K562 (cell line): ENCODE measurements at regions not wholly inside any gene's neighbourhood (a gene's known extent, or its start where the extent isn't known, plus 50 kb on each side); places are given as distances from the start of the nearest gene placed in this dataset.
"Not testable (repeated sequence)": the region's sequence is repeated elsewhere in the genome, so short reads cannot be mapped to it uniquely, and the experiment has no call there.

Experiments
- ATAC-seq: fragments of 200-7000 bp; cut with Tn5 transposase; 3 replicates; pipeline ENCODE4 v1.9.1; 2020; ENCODE audit warnings: moderate library complexity
- BruUV-seq: library from RNA; stranded (reverse); fragments of 400-500 nt; replicated peaks from 2 replicates; lab custom pipeline; 2021; lab: Mats Ljungman, UMichigan
- CTCF ChIA-PET: fragments of 300-600 bp; formaldehyde crosslinking; extraction: SDS; loops from one replicate; lab custom pipeline; 2021; ENCODE audit warnings: low intra/inter-chr PET ratio; lab: Yijun Ruan, JAX
- POLR2A ChIA-PET: fragments of 300-600, 350-650 bp; sonication (Branson Sonifier 250); formaldehyde crosslinking; extraction: SDS; loops from one replicate; lab custom pipeline; 2021; ENCODE audit warnings: antibody characterized with exemption, inconsistent platforms; lab: Yijun Ruan, JAX
- DNase-seq, 4 experiments: peaks; one replicate each; pipeline versions ENCODE4 v3.0.0 to v3.0.0-alpha.2; 2011 to 2018; ENCODE audit warnings: low spot score in 3 of 4, mixed read lengths in 3 of 4; ENCODE audit errors: extremely low read depth in 1 of 4
- FAIRE-seq: peaks from 2 replicates; lab custom pipeline; 2011; peaks lifted over from hg19 to GRCh38; lab: Jason Lieb, UNC
- H2AFZ ChIP-seq: 2 replicates; pipeline ENCODE4 v1.6.0; 2011; ENCODE audit warnings: low read depth, low read length, control low read depth, inconsistent platforms
- H3K27ac ChIP-seq: fragments of 200-600 bp; 3 replicates; pipeline ENCODE4 v1.8.0; 2011; ENCODE audit warnings: low read depth, mild to moderate bottlenecking, control low read depth, inconsistent platforms, low read length, moderate library complexity, mixed read lengths; ENCODE audit errors: extremely low read depth
- H3K27me3 ChIP-seq, 2 experiments: fragments of 300-600 bp in 1 of 2; 2 replicates in 1 of 2; 3 replicates in 1 of 2; pipeline versions ENCODE4 v1.6.0 to v1.8.0; 2011; ENCODE audit warnings: inconsistent platforms in 2 of 2, low read length in 2 of 2, mild to moderate bottlenecking in 1 of 2, mixed read lengths in 1 of 2, moderate library complexity in 1 of 2; ENCODE audit not compliant: control insufficient read depth in 2 of 2, insufficient read depth in 2 of 2
- H3K36me3 ChIP-seq: fragments of 300-600 bp; 3 replicates; pipeline ENCODE4 v1.8.0; 2011; ENCODE audit warnings: mild to moderate bottlenecking, low read length, inconsistent platforms; ENCODE audit not compliant: control insufficient read depth, insufficient read depth
- H3K4me1 ChIP-seq, 2 experiments: fragments of 200-600 bp in 1 of 2; replicated peaks in 1 of 2; 2 replicates in 1 of 2; 3 replicates in 1 of 2; pipeline versions ENCODE4 v1.5.1 to v1.8.0; 2011; ENCODE audit warnings: inconsistent platforms in 2 of 2, low read length in 2 of 2, mild to moderate bottlenecking in 1 of 2, mixed read lengths in 1 of 2, moderate library complexity in 1 of 2; ENCODE audit not compliant: control insufficient read depth in 2 of 2, insufficient read depth in 2 of 2
- H3K4me2 ChIP-seq: 2 replicates; pipeline ENCODE4 v1.6.1; 2011; ENCODE audit warnings: low read length, control low read depth, inconsistent platforms, mixed read lengths; ENCODE audit not compliant: insufficient read depth
- H3K4me3 ChIP-seq: fragments of 200-600 bp; sonication (generic), shearing (Covaris generic); 2 replicates; pipeline ENCODE4 v1.5.1; 2016; ENCODE audit warnings: control low read depth, inconsistent platforms
- H3K79me2 ChIP-seq: fragments of 200-600 bp; 3 replicates; pipeline ENCODE4 v1.8.0; 2011; ENCODE audit warnings: low read length, inconsistent platforms; ENCODE audit not compliant: control insufficient read depth, insufficient read depth
- H3K9ac ChIP-seq, 2 experiments: 2 replicates each; pipeline versions ENCODE4 v1.6.0 to v1.6.1; 2011; ENCODE audit warnings: low read depth in 2 of 2, low read length in 2 of 2, control low read depth in 1 of 2, inconsistent platforms in 1 of 2, mild to moderate bottlenecking in 1 of 2, mixed read lengths in 1 of 2; ENCODE audit not compliant: insufficient read depth in 1 of 2
- H3K9me1 ChIP-seq: one replicate; pipeline ENCODE4 v1.6.0; 2011; ENCODE audit warnings: inconsistent platforms, mild to moderate bottlenecking, low read length, moderate library complexity; ENCODE audit not compliant: control insufficient read depth, insufficient read depth
- H3K9me3 ChIP-seq: replicated peaks from 2 replicates; pipeline ENCODE4 v1.5.1; 2011; ENCODE audit warnings: low read depth, low read length, inconsistent platforms; ENCODE audit not compliant: control insufficient read depth, insufficient read depth
- H4K20me1 ChIP-seq: replicated peaks from 2 replicates; pipeline ENCODE4 v1.6.1; 2011; ENCODE audit warnings: low read length, inconsistent platforms, mixed read lengths; ENCODE audit not compliant: control insufficient read depth, insufficient read depth
- HMG20A ChIP-seq: fragments of 450-650 bp; formaldehyde crosslinking; conservative IDR thresholded peaks from 2 replicates; pipeline ENCODE4 v1.4.0; 2020; ENCODE audit warnings: mild to moderate bottlenecking, mixed read lengths
- MECOM ChIP-seq: fragments of 250-450 bp; sonication (Bioruptor Pico); IDR thresholded peaks from 2 replicates; pipeline ENCODE4 v1.8.0; 2022; ENCODE audit warnings: inconsistent platforms
- NCOA6 ChIP-seq: fragments of 450-650 bp; IDR thresholded peaks from 2 replicates; pipeline ENCODE4 v1.6.1; 2017; ENCODE audit warnings: mild to moderate bottlenecking
- PCBP1 ChIP-seq: fragments of 200-400 bp; formaldehyde crosslinking; IDR thresholded peaks from 2 replicates; pipeline ENCODE4 v1.6.1; 2018; ENCODE audit warnings: mild to moderate bottlenecking, low read depth, low read length; ENCODE audit not compliant: poor library complexity, severe bottlenecking
- TFE3 ChIP-seq: fragments of 450-650 bp; formaldehyde crosslinking; IDR thresholded peaks from 2 replicates; pipeline ENCODE4 v1.4.0; 2020; ENCODE audit warnings: mild to moderate bottlenecking, mixed read lengths
- ZNF121 ChIP-seq: sonication (generic); formaldehyde crosslinking; conservative IDR thresholded peaks from 2 replicates; pipeline ENCODE4 v1.8.0; 2022; ENCODE audit warnings: missing genetic modification reagents
- ZNF583 ChIP-seq: fragments of 250-450 bp; sonication (Bioruptor Pico); IDR thresholded peaks from 2 replicates; pipeline ENCODE4 v1.4.0; 2020
- WGBS: fragments of 100-300 bp; shearing (Covaris generic); methylation state at CpG from one replicate; pipeline ENCODE4 v1.1.6; 2016; ENCODE audit warnings: low coverage, mixed read lengths; ENCODE audit not compliant: insufficient coverage; ENCODE audit errors: missing lambda C conversion rate; 5-methylcytosine and 5-hydroxymethylcytosine counted together
- in situ Hi-C: fragments of 300-500 bp; cut with MboI; formaldehyde crosslinking; loops from 4 replicates; pipeline ENCODE4 v1.15.0; 2018; ENCODE audit warnings: inconsistent platforms, mixed read lengths
- intact Hi-C: fragments of 100-400 bp; cut with micrococcal nuclease; formaldehyde crosslinking; loops from 2 replicates; pipeline ENCODE4 v1.14.2; 2022

- no peak for TF ChIP-seq ZNF583 (CRISPR knock-in tag)
- no peak for TF ChIP-seq HMG20A
These were observed 90.9 kb upstream of the NRBF2 start (continued) for GRCh38 chr10:63042256-63042655.

- H3K9me3 ChIP-seq, H3K9ac ChIP-seq, FAIRE-seq, H3K79me2 ChIP-seq, H3K27ac ChIP-seq, ATAC-seq, BruUV-seq, DNase-seq, intact Hi-C loops, H3K4me2 ChIP-seq, H2AFZ ChIP-seq, POLR2A ChIA-PET, CTCF ChIA-PET, H4K20me1 ChIP-seq, H3K36me3 ChIP-seq, in situ Hi-C loops, H3K27me3 ChIP-seq, H3K9me1 ChIP-seq, H3K4me3 ChIP-seq, H3K4me1 ChIP-seq: not testable (repeated sequence)
- WGBS = 20% methylated on average over 15 of the region's 42 CpGs
These were observed 99.4 kb upstream of the NRBF2 start for GRCh38 chr10:63033616-63034185.

- no peaks in the 10 kb centered on the region for H3K36me3 ChIP-seq
- TF ChIP-seq PCBP1 = no peak
- TF ChIP-seq TFE3 (CRISPR knock-in tag) = peak; percentile 47
- TF ChIP-seq NCOA6 = no peak
- no peak for TF ChIP-seq MECOM (CRISPR knock-in tag)
- 0 out of 2 replicates have a peak, but pooled peaks have one; percentile 12 for TF ChIP-seq ZNF121
- POLR2A ChIA-PET = no interaction called here
- ATAC-seq (no peak), DNase-seq (no peak), FAIRE-seq (no peak)
- no peaks in the 10 kb centered on the region for H3K9me1 ChIP-seq
- H2AFZ ChIP-seq = no peak overlapping the region
- no peaks in the 10 kb centered on the region for H3K9me3 ChIP-seq
- CTCF ChIA-PET = no interaction called here
- intact Hi-C loops = no loop called here
- in situ Hi-C loops = no loop called here
- no peak overlapping the region for H3K27ac ChIP-seq
- H3K4me1 ChIP-seq = no peaks in the 10 kb centered on the region
- H3K27me3 ChIP-seq = no peaks in the 10 kb centered on the region; a peak in 1 of 5 replicates
- H4K20me1 ChIP-seq = no peaks in the 10 kb centered on the region
- H3K9ac ChIP-seq = no peak overlapping the region
- H3K79me2 ChIP-seq = no peaks in the 10 kb centered on the region
- H3K4me3 ChIP-seq = no peak overlapping the region
- WGBS = 0% methylated on average over 4 of the region's 4 CpGs
- no TSS peak for BruUV-seq
- H3K4me2 ChIP-seq = no peak overlapping the region
These were observed 102.6 kb upstream of the NRBF2 start for GRCh38 chr10:63030536-63030935.
